Activated CD4-positive, alpha-beta T cell treated with anti-CD3 and anti-CD28 coated beads, Interleukin-2, amount 50 U/mL, for 1 hour (primary cell): ENCODE measurements at regions not wholly inside any gene's neighbourhood (a gene's known extent, or its start where the extent isn't known, plus 50 kb on each side); places are given as distances from the start of the nearest gene placed in this dataset.

Source experiments
- DNase-seq: peaks from one replicate; pipeline ENCODE4 v3.0.0-alpha.2; 2020

DNA sequence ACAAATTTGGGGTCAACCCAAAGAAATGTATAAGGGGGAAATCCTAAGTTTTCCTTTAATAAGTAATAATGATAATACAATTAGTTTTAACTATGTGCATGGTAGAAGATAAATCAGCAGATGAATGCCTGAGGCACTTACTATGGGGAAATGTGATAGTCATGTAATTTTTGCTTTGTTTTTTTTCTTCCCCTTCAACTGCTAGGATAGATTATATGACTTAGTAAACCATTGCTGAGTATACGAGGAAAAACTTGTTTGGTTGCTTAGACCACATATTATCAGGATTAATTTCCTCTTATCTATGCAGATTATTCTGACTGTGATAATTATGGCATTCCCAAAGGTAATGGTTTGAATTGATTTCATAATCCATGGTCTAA, 181.1 kb downstream of the TGFB2 start:
- no peak for DNase-seq

DNA sequence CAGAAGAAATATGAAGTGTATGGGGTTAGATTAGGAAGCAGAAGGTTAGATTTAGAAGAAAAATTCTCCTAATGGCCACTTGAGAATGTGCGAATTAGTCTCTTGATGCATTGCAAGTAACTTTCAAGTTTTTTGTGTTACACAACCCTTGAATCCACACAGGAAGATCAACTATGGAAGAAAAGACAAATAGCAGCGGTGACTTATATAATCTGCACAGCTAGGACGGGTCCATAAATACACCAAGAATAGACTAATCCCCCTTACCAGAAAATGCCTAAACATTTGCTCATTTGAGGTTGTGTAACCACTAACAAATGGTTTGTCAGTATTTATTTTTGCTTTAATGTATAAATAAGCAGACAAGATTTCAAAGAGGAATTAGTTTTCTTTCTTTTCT, 182.6 kb downstream of the TGFB2 start:
- no peak for DNase-seq

DNA sequence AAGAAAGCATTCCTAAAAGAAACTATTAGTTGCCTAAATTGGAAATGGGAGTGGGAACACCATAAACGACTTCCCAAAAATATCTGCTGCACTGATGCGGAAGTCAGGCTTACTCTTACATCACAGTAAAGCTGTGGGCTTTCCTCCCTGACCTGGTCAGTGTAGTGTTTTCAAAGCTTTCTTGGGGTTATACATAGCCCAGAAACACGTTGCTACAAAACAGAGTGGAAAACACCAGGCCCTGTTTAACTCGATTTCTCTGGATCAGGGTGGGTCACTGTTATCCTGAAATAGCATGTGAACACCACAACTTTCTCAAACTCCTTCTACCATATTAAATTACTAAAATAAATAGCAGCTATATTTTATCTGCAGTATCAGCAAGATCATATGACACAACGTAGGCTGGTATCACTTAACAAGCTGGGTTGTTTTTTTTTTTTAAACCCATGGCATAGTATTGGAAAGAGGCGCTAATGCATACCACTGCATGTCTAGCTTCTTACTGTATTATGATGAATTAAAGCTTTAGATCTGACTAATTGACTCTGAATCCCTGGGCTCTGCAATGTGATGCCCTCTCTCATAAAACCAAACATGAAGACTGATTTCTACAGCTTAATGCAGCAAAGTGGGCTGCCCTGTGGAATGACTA, 184.6 kb downstream of the TGFB2 start:
- DNase-seq = no peak

DNA sequence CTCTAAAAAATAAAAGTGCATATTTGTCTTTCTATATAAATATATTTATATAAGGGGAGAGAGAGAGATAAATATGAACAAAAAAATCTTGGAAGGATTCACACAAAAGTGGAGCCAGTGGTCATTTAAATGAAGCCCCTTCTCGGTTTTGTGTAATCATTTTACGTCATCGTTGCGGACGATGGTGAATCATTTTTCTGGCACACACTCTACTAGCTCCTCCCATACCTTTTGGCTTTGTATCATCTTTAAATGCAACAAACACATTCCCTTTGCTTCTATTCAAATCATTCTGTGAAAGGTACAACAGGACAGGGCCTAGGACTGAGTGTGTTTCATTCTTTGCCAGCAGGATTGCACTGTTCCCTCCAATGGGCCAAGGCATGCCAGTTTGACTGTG, 186.8 kb downstream of the TGFB2 start:
- no peak for DNase-seq

DNA sequence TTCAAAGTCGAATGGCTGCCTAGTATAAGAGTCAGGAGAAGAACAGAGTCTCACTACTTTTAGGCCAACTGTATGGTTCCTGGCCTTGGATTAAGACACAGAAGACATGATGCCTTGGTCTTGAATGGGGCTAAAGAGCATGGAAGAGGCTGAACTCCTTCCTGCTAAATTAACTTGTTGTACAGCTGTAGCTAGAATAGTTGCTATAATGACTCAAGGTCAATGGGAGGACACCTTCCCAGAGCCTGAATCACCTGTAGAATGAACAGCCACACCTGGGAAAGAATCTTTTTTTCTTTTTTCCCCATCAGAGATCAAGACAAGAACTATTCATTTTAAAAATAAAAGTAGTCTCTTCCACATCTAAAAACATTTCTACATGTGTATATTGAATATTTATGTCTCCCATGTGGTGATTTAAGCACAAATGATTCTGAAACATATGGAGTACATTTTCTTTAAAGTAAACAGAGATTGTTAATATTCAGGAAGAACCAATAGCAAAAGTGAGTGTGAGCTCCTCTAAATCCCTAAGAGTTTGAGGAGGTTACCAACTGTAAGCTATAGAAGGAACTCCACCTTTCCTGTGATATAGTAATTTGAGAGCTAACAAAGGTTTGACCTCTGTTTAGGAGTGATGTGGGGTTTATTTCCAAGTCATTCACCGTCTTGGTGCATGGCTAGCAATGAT, 191.3 kb downstream of the TGFB2 start:
- no peak for DNase-seq

DNA sequence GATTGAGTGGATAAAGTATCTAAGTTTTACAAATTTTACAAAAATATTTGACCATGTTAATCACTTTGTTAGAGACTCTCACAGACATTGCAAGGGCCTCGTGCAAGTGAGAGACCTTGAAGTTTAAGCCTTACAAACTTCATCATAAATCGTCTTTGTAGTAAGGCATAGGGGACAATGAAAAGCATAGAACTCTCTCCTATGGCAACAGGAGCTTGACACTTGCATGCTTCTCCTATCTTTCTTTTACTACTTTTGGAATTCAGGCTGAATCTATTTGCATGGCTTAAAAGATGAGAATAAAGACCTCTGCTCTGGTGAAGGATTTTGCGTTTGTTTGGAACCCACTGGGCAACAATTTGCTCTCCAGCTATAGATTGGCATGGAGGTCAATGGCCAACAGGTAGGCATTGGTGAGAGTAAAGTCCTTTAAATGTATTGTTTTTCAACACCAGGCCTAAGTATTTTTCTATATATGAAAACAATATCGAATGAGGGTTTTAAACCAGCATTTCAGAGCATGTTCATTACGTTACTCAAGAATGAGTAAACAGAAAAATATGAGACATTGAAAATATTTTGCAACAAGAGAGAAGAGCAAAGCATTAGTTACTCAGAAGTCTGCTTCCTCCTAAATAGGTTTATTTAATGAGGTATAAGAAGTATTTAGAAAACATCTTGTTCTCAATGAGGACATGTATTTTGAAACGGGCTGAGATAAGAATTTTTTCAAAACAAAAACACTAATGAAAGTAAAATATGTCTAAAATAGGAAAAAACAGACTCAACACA, 192.2 kb downstream of the TGFB2 start:
- DNase-seq = no peak

DNA sequence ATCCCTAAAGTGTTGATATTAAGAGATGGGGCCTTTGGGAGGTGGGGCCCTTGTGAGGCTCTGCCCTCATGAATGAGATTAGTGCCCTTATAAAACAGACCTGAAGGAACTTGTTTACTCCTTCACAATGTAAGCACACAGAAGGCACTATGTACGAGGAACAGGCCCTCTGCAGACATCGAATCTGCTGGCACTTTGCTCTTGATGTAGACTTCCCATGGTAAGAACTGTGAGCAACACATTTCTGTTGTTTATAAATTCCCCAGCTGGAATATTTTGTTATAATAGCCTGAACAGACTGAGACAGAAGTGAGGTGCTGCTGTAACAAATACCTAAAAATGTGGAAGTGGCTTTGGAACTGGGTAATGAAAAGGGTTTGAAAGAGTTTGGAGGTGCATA, 193.2 kb downstream of the TGFB2 start:
- DNase-seq = no peak

DNA sequence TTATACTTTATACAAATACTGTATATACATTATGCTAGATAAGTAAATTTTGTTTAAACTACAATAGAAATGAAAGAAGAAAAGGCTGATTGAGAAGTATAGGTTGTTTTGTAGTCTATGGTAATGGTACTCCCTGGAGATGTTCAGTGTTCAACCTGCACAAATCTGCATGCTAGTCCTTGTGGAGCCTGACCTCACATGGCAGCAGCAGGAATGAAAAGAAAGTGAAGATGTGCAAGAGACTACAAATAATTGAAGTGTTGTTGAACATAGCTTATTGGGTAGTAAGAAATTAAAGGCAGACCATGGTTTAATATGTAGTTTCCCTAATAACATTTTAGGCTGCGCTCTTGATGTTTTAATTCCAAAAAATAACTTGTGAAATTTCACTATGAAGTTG, 201.2 kb downstream of the TGFB2 start:
- no peak for DNase-seq

DNA sequence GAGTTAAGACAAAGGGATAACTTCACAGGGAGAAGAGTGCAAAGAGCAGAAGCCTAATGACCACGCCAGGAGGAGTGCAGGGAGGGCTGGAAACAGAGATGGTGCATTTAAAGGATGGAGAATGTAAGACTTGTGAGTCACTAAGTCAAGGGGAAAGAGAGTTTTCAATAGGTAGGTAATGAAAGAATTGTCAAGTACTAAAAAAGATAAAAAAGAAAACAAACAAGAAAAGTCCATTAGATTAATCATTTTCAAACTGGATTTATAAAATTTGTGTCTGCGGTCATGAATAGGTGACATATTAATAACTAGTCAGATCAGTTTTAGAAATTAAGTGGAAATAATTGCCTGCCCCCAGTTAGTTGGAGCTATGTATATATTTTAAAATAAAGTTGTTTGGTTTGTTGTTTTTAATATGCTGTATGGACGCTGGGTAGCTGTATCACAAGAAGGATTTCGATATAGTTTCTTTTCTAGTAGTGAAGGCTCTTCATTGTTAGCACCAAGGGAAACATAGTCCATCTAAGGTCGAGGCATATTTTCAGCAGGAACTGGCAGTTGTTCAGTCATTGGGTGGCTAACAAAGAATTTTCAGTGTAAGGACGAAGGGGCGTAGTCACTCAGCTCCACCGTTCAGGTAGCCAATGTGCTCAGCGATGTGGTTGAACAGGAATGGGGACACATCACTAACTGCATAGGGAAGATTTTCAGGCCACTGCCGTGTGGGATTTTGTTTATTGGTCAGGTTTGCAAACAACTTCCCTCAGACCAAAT, 203.0 kb downstream of the TGFB2 start:
- DNase-seq = no peak

DNA sequence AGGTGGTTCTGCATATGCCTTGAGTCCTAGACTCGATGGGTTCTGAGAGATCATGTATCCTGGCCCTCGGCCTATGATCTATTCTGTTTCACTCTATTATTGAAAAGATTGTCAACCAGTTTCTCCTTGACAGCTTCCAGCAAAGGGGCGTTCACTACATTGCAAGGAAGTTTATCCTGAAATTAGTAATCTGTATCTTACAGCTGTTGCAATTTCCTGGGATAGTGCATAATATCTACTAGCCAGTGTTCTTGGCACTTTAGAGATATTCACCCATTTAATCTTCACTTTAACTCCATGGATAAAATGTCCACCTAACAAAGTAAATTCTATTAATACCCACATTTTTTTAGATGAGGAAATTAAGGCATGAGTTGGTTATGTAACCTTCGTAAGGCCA, 203.6 kb downstream of the TGFB2 start:
- DNase-seq = no peak

DNA sequence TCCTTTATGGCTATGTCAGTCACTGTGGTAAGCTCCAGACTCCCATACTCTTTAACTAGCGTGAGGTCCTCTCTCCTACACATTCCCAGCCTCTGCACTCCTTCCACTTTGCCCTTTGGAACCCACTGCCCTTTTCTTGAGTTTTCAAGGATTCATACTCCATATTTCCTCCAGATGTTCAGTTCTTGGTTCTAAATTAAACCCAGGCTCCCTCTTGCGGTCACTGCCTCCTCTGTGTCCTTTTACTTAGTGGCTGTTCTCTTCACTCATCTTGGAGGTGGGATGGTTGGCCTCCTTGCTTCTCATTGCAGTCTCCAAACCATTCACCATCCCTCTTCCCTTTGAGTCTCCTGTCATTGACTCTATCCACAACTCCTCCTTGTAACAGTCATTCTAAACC, 208.1 kb downstream of the TGFB2 start:
- DNase-seq = no peak

DNA sequence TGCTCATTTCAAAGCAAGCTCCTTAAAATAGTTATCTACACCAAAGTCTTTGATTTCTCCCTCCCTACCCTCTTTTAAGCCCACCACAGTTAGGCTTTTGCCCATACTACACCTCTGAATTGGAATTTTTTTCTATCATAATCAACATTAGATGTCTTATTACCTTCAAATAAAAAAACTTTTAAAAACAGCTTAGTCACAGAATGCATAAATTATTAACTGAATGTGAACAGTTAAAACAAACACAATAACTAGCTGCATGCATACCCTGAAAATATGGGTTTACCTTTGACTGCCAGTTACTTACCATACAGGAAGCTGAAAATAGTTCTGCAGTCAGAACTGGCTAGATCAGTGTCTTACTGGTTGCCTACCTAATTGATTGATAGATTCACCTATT, 210.9 kb downstream of the TGFB2 start:
- DNase-seq = no peak

DNA sequence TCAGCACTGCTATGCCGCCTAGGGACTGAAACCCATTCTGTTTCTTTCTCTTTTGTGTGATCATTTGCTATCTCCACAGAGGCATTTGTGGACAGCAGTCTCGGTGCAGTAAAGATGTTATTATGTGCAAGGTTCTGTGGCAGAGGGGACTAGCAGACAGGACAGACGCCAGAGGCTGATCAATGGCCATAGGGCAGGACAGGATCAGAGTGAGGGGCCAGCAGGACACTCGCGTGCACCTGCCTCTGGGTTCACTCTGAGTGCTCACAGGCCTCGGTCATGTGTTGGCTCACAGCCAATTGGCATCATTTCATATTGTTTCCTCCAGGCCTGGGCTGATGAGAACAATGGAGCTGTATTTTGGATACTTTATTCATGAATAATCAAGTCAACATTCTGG, 212.6 kb downstream of the TGFB2 start:
- DNase-seq = no peak

DNA sequence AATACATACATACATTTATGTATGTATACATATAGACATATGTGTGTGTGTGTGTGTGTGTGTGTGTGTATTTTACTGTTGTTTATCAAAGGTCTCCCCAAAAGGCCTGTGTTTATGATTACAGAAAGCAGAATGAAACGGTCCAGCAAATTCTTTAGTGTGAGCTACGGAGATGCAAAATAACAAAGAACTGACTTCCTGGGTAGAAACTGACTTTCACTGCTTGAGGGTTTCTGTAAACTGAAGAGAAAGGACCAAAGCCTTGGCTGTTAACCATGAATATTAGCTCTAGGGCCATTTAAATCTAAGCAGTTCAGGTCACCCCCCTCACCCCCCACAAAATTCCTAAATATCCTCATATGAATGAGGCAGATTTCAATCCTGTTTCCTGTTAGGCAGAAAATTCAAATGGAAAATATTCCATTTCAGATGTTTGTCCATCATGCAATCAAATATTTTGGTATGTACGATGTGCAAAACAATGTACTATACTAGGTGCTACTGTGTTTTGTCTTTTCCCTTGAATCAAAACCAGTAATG, 213.2 kb downstream of the TGFB2 start:
- no peak for DNase-seq

DNA sequence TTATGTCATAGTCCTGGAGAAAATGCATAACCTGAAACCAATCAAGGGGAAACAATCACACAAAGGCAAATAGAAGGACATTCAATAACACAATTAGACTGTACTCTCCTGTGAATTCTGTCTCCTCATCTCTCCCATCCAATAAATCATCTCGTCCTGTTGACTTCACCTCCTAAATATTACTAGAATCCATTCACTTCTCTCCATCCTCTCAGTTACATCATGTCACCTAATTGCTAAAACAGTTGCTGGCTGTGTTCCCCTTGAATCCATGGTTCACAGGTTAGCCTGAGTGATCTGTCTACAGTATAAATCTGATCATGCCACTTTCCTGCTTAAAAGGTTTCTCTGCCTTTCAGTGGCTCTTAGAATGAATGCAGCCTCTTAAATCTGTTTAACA, 220.2 kb downstream of the TGFB2 start:
- DNase-seq = no peak

DNA sequence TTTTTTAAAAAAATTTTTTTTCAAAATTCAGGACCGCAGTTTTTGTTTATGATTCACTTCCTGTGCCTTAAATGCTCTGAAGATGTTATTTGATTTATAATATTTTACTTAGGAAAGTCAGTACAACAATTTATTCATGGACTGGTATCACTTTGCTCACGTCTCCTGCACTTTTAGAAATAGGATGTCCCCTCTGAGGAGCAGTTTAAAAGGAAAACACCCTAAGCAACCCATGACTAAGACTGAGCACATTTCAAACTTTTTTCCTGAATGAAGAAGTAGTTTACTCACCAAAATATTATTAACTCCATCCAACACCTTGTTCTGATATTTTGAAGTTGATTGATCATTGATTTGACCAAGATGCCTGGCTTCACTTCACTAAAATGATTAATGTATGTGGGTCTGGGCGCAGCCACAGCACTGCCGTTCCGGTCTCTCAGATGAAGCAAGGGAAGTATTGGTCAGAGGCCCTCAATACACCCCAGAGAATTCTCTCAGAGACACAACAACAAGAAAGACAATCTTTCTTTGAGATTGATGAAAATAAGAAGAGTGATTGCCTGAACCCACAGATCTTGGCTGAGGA, 223.9 kb downstream of the TGFB2 start:
- no peak for DNase-seq

DNA sequence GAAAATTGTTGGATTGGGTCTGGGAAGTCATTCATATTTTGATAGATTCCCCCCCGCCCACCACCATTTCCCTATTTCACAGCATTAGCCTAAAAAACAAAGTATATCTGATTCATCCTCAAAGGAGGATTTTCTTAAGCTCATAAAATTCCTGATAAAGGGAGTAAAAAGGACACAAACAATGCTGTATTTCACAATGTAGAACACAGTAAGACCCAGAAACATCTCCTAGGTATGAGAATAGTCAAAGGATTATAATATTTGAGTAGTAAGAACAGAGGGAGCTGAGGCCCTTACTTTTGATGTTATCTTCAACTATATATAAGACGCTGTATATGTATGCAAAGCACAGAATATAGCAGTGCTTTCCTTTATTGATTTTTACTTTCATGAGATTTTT, 225.3 kb downstream of the TGFB2 start:
- DNase-seq = no peak

DNA sequence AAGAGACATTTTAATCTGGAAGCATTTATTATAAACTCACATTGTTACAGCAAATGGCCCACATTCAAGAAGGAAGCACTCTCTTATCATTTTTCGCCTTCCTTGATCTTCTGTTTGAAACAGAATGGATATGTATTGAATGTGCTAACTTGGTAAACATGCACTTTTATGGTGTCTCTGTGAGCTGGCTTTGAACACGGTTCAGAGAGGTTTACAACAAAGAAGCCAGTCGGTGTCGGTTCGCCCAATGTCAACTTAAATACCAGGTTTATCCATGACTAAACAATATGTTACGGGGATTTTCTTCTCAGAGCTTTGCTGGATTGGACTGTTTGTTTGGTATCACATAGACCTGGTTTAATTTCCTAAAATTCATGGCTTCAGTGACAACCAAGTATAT, 226.4 kb downstream of the TGFB2 start:
- no peak for DNase-seq

DNA sequence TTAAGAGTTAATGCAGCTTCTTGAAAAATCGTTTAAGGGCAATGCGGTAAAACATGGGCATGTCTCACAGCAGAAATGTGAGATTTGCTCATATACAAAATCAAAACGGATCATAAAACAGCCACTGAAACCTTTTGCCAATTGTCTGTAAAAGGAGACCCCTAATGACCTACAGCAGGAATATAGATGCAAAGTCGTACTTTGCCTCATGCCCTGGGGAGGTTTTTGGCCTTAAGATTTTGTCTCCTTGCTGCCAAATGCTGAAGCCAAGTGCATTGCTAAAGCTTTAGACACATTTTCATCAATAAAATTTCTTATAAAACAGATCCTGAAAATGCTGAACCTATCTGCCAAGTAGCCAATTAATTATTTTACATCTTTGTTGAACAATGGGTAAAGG, 226.9 kb downstream of the TGFB2 start:
- DNase-seq = no peak

DNA sequence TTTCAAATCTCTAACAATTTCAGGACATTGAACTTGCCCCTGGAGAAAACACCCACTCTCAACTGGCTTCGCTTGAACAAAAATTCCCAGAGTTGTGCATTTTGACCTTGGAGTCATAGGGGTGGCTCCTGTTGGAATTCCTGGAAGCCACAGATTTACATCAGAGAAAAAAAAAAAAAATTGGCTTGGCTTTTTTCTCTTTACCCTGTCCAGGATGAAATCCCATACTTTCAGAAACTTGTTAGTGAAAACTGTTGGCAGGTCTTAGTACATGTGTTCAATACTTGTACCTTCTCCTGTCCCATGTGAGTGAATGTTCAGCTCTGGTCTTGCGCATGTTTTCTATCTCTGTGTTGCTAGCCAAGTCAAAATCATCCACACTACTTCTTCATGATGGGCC, 228.8 kb downstream of the TGFB2 start:
- no peak for DNase-seq

DNA sequence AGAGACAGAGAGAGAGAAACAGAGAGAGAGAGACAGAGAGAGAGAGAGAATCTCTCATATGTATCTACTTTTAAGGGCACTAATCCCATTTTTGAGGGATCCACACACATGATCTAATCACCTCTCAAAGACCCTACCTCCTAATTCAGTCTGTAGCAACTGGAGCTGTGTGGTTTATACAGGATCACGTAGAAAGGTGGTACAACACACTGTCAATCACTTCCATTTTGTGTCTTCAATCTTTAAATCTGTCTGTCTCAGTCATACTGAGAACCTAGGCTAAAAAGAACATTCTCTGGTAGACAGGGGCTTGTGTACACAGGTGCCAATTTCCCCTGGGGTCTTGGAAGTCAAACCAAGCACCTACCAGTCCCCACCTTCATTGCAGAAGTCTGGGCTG, 229.9 kb downstream of the TGFB2 start:
- no peak for DNase-seq

DNA sequence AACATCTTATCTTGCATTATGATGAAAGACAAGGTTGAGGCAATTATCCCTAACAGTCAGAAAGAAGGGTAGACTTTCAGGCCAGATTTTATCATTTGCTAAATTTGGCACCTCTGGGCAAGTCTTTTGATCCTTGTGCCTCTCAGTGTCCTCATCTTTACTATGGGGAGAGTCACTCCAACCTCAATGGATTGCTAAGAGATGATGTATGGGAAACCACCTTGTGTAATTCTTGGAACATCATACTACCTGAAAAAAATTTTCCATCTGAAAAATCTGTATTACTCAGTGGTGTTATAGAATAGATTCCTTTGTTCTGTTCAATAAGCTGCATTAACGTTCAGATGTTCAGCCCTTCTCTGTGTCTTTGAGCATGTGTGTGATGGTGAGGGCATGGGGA, 230.7 kb downstream of the TGFB2 start:
- no peak for DNase-seq

DNA sequence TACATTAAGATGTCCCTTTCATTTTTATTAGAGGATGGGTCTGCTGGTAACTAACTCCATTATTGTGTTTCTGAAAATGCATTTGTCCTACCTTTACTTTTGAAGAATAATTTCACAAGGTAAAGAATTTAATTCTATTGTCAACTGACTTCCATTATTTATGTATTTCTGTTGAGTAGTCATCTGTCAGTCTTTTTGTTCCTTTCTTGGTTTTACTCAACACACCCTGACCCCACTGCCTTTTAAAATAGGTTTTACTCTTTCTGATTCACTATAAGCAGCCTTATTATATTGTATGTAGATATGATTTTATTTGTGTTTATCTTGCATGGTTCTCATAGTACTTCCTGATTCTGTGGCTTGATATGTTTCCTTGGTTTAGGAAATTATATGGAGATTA, 237.5 kb downstream of the TGFB2 start:
- DNase-seq = no peak
